ENCODE measurements at regions not wholly inside any gene's neighbourhood (a gene's known extent, or its start where the extent isn't known, plus 50 kb on each side); places are given as distances from the start of the nearest gene placed in this dataset.

GRCh38 chr16:54351171-54351570 is 64.6 kb upstream of the IRX3 start:
- TF ChIP-seq CREB1 (IDR thresholded peaks at IDR 0.05; ENCODE audit: low read depth) (no peak), EGR1 (IDR thresholded peaks at IDR 0.05) (no peak), REST (IDR thresholded peaks at IDR 0.05; ENCODE audit: low read depth) (no peak), EP300 (IDR thresholded peaks at IDR 0.05; ENCODE audit: borderline replicate concordance) (no peak), CEBPB (IDR thresholded peaks at IDR 0.05) (no peak), TAF1 (IDR thresholded peaks at IDR 0.05; ENCODE audit: low read depth) (no peak), USF1 (IDR thresholded peaks at IDR 0.05) (no peak), YY1 (IDR thresholded peaks at IDR 0.05; ENCODE audit: low read depth) (no peak), RAD21 (IDR thresholded peaks at IDR 0.05; ENCODE audit: low read depth) (no peak), TCF12 (IDR thresholded peaks at IDR 0.05; ENCODE audit: low read depth) (no peak), MAX (IDR thresholded peaks at IDR 0.05) (no peak), TEAD4 (IDR thresholded peaks at IDR 0.05) (no peak), ZBTB7A (IDR thresholded peaks at IDR 0.05; ENCODE audit: low read depth) (no peak)
